ENCODE measurements at regions not wholly inside any gene's neighbourhood (a gene's known extent, or its start where the extent isn't known, plus 50 kb on each side); places are given as distances from the start of the nearest gene placed in this dataset.
"Not testable (repeated sequence)": the region's sequence is repeated elsewhere in the genome, so short reads cannot be mapped to it uniquely, and the experiment has no call there.

GRCh38 chr6:153449279-153449678 is 318.2 kb upstream of the RGS17 start:
- no peak for FAIRE-seq
- TF ChIP-seq POLR2AphosphoS5 (IDR thresholded peaks at IDR 0.05; ENCODE audit: low read depth, low read length) (no peak), TAF1 (IDR thresholded peaks at IDR 0.05; ENCODE audit: borderline replicate concordance, low read depth, low read length) (no peak), POLR2A (IDR thresholded peaks at IDR 0.05; ENCODE audit: low read depth, low read length) (no peak)
- DNase-seq (ENCODE audit: insufficient read length): no peak

GRCh38 chr6:153442749-153443148 is 311.7 kb upstream of the RGS17 start:
- not testable (repeated sequence) for FAIRE-seq; DNase-seq (ENCODE audit: insufficient read length)

DNA sequence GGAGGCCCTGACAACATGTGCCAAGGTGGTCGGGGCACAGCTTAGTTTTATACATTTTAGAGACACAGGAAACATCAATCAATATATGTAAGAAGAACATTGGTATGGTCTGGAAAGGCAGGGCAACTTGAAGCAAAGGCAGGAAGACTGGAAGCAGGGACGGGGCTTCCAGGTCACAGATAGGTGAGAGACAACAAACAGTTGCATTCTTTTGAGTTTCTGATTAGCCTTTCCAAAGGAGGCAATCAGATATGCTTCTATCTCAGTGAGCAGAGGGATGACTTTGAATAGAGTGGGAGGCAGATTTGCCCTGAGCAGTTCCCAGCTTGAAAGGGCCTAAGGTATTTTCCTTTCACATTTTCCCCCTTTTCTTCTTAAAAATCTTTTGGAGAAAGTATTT is 311.0 kb upstream of the RGS17 start:
- FAIRE-seq: no peak
- TF ChIP-seq POLR2AphosphoS5 (IDR thresholded peaks at IDR 0.05; ENCODE audit: low read depth, low read length): no peak
- no peak for TF ChIP-seq POLR2A (IDR thresholded peaks at IDR 0.05; ENCODE audit: low read depth, low read length)
- TF ChIP-seq TAF1 (IDR thresholded peaks at IDR 0.05; ENCODE audit: borderline replicate concordance, low read depth, low read length): no peak
- DNase-seq (ENCODE audit: insufficient read length): no peak

GRCh38 chr6:153437193-153437592 is 306.1 kb upstream of the RGS17 start:
- TF ChIP-seq POLR2A (IDR thresholded peaks at IDR 0.05; ENCODE audit: low read depth, low read length): no peak
- TF ChIP-seq POLR2AphosphoS5 (IDR thresholded peaks at IDR 0.05; ENCODE audit: low read depth, low read length): no peak
- no peak for TF ChIP-seq TAF1 (IDR thresholded peaks at IDR 0.05; ENCODE audit: borderline replicate concordance, low read depth, low read length)

GRCh38 chr6:153436351-153436750 is 305.3 kb upstream of the RGS17 start:
- TF ChIP-seq POLR2AphosphoS5 (IDR thresholded peaks at IDR 0.05; ENCODE audit: low read depth, low read length) (no peak), TAF1 (IDR thresholded peaks at IDR 0.05; ENCODE audit: borderline replicate concordance, low read depth, low read length) (no peak), POLR2A (IDR thresholded peaks at IDR 0.05; ENCODE audit: low read depth, low read length) (no peak)

More at GRCh38 chr6:153437193-153437592, 306.1 kb upstream of the RGS17 start:
- DNase-seq (ENCODE audit: insufficient read length) (no peak), FAIRE-seq (no peak)

GRCh38 chr6:153435787-153436186 is 304.7 kb upstream of the RGS17 start:
- TF ChIP-seq POLR2A (IDR thresholded peaks at IDR 0.05; ENCODE audit: low read depth, low read length): no peak
- TF ChIP-seq POLR2AphosphoS5 (IDR thresholded peaks at IDR 0.05; ENCODE audit: low read depth, low read length): no peak
- TF ChIP-seq TAF1 (IDR thresholded peaks at IDR 0.05; ENCODE audit: borderline replicate concordance, low read depth, low read length): no peak
- FAIRE-seq (no peak), DNase-seq (ENCODE audit: insufficient read length) (no peak)

More at GRCh38 chr6:153436351-153436750, 305.3 kb upstream of the RGS17 start:
- FAIRE-seq (no peak), DNase-seq (ENCODE audit: insufficient read length) (no peak)

- DNase-seq (ENCODE audit: insufficient read length) (no peak), FAIRE-seq (no peak)
- TF ChIP-seq POLR2AphosphoS5 (IDR thresholded peaks at IDR 0.05; ENCODE audit: low read depth, low read length) (no peak), POLR2A (IDR thresholded peaks at IDR 0.05; ENCODE audit: low read depth, low read length) (no peak), TAF1 (IDR thresholded peaks at IDR 0.05; ENCODE audit: borderline replicate concordance, low read depth, low read length) (no peak)
Observed at GRCh38 chr6:153425536-153425935, 294.5 kb upstream of the RGS17 start.

GRCh38 chr6:153424719-153425400 is 293.8 kb upstream of the RGS17 start:
- TF ChIP-seq POLR2AphosphoS5 (IDR thresholded peaks at IDR 0.05; ENCODE audit: low read depth, low read length) (no peak), TAF1 (IDR thresholded peaks at IDR 0.05; ENCODE audit: borderline replicate concordance, low read depth, low read length) (no peak), POLR2A (IDR thresholded peaks at IDR 0.05; ENCODE audit: low read depth, low read length) (no peak)
- FAIRE-seq (no peak), DNase-seq (ENCODE audit: insufficient read length) (no peak)

DNA sequence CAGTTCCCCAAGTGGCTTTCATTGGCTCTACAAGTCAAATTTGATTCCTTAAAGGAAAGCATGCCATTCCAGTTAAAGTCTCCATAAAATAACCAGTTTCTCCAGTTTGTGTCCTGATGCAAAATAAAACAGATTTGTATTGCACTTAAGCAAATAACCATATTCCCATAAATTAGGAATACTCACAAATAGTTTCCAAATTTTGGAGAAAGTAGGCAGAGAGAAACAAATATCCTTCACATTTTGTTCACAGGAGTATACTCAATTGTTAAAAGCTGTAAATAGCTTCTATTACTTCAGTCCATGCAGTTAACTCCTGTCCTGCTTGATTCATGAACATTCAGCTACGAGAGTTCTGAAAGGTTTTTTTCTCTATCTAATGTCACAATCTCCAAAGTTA is 281.4 kb upstream of the RGS17 start:
- no peak for TF ChIP-seq POLR2A (IDR thresholded peaks at IDR 0.05; ENCODE audit: low read depth, low read length)
- TF ChIP-seq POLR2AphosphoS5 (IDR thresholded peaks at IDR 0.05; ENCODE audit: low read depth, low read length): no peak
- TF ChIP-seq TAF1 (IDR thresholded peaks at IDR 0.05; ENCODE audit: borderline replicate concordance, low read depth, low read length): no peak
- no peak for FAIRE-seq
- DNase-seq (ENCODE audit: insufficient read length): no peak

- no peak for FAIRE-seq
- TF ChIP-seq POLR2A (IDR thresholded peaks at IDR 0.05; ENCODE audit: low read depth, low read length) (no peak), TAF1 (IDR thresholded peaks at IDR 0.05; ENCODE audit: borderline replicate concordance, low read depth, low read length) (no peak), POLR2AphosphoS5 (IDR thresholded peaks at IDR 0.05; ENCODE audit: low read depth, low read length) (no peak)
- DNase-seq (ENCODE audit: insufficient read length): no peak
Observed at GRCh38 chr6:153411070-153411648, 280.1 kb upstream of the RGS17 start.

- TF ChIP-seq POLR2A (IDR thresholded peaks at IDR 0.05; ENCODE audit: low read depth, low read length): no peak
- TF ChIP-seq TAF1 (IDR thresholded peaks at IDR 0.05; ENCODE audit: borderline replicate concordance, low read depth, low read length): no peak
- TF ChIP-seq POLR2AphosphoS5 (IDR thresholded peaks at IDR 0.05; ENCODE audit: low read depth, low read length): no peak
- FAIRE-seq: no peak
- no peak for DNase-seq (ENCODE audit: insufficient read length)
Observed at GRCh38 chr6:153405931-153406330, 274.8 kb upstream of the RGS17 start.

GRCh38 chr6:153401751-153402150 is 270.7 kb upstream of the RGS17 start:
- TF ChIP-seq POLR2A (IDR thresholded peaks at IDR 0.05; ENCODE audit: low read depth, low read length) (no peak), TAF1 (IDR thresholded peaks at IDR 0.05; ENCODE audit: borderline replicate concordance, low read depth, low read length) (no peak), POLR2AphosphoS5 (IDR thresholded peaks at IDR 0.05; ENCODE audit: low read depth, low read length) (no peak)
- FAIRE-seq: no peak
- no peak for DNase-seq (ENCODE audit: insufficient read length)

All from GM12892 (cell line).